GM21367 (cell line): ENCODE measurements at regions not wholly inside any gene's neighbourhood (a gene's known extent, or its start where the extent isn't known, plus 50 kb on each side); places are given as distances from the start of the nearest gene placed in this dataset.

Source experiments
- ATAC-seq: cut with Tn5 transposase; IDR thresholded peaks from one replicate; pipeline ENCODE4 v1.9.1; 2021; ENCODE audit not compliant: unreplicated experiment

DNA sequence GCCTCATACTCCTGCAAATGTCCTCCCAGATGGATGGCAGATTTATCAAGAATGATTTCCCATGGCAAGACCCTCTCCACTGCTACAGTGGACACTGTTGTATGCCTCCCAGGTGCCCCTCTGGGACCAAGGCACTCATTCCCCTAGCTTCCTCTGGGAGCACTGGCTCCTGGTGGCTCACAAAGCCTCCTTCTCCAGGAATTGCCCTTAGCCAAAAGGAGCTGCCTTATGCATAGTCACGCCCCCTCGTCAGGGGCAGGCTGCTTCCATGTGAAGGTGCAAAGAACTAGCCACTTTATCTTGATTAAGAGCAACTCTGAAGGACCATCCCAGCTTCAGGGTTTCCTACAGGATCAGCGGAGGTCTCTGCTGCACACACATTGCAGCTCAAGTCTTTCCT is 358.1 kb downstream of the CDK5RAP2 start:
- ATAC-seq, result no peak

DNA sequence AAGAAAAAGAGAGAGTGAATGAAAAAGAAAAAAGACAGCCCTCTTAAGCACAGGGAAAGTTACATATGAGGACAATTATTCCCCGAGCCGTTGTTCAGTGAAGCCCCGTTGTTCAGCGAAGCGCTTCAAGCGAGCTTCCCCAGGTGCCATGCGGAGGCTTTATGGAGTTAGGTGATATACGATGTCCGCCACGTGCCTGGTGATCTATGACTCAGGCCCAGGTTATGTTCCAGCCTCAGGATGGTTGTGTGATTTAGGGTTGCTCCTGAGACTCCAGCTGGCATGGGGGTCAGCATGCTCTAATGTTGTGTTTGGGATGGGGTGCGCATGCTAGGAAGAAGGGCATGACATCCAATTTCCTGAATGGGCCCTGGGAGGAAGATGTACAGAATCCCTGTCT is 365.6 kb downstream of the CDK5RAP2 start:
- no peak for ATAC-seq

DNA sequence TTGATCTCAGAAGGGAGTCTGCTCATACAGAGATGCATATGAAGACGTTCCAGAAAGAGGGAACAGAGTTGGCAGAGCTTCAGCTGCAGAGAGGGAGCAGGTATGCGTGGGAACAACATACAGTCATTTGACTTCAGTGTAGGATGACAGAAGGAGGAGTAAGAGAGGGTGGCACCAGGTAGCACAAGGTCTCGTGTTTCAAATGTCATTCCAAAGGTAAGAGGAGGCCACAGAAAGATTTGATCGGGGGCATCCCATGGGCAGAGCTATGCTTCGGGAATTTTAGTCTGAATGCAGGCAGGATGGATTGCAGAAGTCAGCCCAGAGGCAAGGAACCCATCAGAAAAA is 367.1 kb downstream of the CDK5RAP2 start:
- ATAC-seq, result no peak

DNA sequence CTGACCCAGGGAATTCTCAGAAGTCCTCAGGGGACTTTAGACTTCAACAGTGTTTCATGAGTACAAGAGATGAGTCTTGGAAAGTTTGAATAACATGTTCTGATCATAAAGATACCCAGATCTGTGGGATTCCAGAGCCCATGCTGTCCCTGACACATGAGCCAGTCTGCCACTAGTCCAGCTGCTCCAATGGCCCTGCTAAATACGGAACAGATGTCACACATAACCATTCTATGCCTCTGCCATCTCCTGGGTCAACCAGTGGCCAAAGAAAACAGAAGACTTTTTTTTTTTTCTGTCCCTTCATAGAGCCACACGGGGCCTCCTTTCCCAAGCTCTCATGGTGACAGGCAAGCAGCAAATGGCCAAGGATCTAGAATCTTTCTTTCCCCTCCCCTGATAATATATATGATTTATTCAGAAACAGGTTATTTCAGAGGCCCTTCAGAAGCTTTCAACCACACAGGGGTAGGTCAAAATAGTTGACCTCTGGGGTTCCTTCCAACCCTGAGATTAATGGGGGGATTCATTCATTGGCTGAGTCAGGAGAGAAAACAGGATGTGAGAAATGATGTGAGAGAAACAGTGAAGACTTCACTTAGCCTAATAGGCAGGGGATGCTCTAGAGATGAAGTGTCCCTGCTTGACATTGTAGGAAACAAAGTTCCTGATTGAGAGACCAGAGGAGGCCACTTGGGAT is 367.7 kb downstream of the CDK5RAP2 start:
- peak; percentile 85 for ATAC-seq

DNA sequence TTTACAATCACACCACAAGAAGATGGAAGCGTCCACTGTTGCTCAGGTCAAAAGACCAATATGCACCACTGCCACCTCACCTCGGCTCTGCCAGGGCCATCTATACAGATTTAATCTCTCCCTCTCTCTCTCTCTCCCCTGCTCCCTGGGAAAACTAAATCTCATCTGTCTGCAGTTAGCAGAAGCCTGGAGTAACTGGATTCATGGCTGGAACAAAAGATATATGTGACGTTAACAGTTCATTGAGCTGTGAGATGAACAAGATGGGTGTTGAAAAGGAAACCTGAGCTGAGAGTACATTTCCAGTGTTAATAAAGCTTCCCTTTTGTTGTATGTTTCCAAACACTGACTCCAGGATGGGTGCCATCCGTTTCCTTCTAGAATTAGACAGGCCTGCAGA is 369.7 kb downstream of the CDK5RAP2 start:
- ATAC-seq, result no peak

GRCh38 chr9:120202856-120203654 is 376.9 kb downstream of the CDK5RAP2 start:
- no peak for ATAC-seq

GRCh38 chr9:120198027-120198426 is 381.9 kb downstream of the CDK5RAP2 start:
- ATAC-seq, result no peak

- no peak for ATAC-seq
Measured at GRCh38 chr9:120197605-120198004, 382.4 kb downstream of the CDK5RAP2 start.

DNA sequence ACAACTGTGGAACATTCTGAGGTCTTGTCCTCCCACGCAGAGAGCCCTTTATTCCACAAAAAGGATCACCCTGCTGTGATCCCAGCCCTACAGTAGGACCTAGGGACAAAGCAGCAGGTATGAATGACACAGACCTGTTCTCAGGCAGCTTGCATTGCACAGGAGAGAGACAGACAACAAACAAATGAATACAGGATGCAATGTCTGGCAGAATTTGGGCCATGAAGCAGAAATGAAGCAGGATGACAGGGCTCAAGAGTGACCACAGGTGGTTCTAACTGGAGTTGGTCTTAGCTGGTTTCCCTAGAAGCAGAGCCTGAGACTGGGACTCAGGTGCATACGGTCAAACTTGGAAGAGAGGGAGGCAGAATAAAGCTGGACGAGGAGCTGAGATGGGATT is 388.8 kb downstream of the CDK5RAP2 start:
- ATAC-seq, result no peak

GRCh38 chr9:120187758-120188157 is 392.2 kb downstream of the CDK5RAP2 start:
- no peak for ATAC-seq

DNA sequence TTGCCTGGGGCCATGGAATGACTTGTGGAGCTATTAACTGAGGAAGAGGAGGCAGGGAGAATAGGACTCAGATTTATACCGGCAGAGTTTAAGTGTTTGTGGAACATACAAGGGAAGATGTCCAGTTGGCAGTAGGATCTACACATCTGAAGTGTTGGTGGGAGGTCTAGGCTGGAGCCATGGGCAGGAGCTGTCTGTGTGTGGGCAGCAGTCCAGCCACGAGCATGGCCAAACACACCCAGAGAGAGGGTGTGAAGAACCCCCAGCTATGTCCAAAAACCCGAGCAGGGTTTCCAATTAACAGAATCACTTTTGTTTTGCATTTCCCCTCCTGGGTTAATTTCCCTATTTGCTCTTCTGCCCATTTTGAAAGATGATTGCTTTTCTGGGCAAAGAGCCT is 393.7 kb downstream of the CDK5RAP2 start:
- ATAC-seq, result no peak

DNA sequence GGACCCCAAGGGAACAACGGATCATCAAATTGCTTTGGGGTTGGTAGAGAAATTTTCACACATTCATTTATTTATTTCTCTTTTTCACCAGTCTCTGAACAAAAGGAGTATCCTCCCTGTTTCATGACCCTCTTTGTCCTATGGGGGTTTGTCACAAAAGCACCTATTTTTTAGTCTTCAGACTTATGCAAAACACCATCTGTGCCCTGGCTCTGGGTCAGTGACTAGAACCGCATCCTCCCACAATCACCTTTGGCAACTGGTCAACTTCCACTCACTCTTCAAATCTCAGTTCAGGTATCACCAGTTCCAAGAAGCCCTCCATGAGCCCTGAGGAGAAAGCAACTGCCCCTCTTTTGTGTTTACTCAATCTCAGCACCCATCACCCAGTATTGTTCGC is 395.7 kb downstream of the CDK5RAP2 start:
- ATAC-seq, result peak; percentile 49

- ATAC-seq, result no peak
Measured at GRCh38 chr9:120183615-120184014, 396.4 kb downstream of the CDK5RAP2 start.

- no peak for ATAC-seq
Measured at GRCh38 chr9:120182011-120182410, 398.0 kb downstream of the CDK5RAP2 start.

- ATAC-seq, result no peak
Measured at GRCh38 chr9:120177121-120177520, 402.8 kb downstream of the CDK5RAP2 start.

DNA sequence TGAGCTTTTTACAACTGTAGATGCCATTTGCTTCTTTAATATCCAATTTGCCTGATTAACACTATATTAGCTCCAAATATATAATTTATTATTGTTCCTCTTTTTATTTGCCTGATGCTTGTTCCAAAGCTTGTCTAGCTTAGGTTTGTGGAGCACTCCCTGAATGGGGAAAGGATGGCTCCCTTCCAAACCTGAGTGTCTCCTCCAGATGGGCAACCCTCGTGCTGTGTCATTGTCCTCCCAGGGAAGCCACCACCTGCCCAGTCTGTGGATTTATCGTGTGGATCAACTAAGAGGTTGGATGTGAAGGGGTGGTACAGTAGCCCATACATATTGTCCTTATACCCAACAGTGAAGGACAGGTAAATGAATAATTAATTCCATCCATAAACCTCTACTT is 404.9 kb downstream of the CDK5RAP2 start:
- ATAC-seq, result no peak

DNA sequence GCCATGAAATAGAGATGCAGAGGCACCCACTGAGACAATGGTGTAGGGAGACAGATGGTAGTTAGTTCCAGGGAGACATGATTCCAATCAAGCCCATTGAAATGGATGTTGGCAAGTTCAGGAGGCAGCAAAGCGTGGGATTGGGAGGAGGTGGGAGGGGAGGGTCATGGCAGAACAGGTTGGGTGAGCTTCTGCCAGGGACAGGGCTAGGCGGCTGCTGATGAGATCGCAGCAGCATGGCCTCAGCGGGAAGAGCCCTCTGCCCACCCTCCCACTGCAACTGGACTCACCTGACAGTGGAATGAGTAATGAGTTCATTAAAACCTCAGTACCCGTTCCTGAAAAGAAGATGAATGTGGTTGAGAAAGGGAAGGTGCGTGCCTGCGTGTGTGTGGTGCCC is 418.2 kb downstream of the CDK5RAP2 start:
- ATAC-seq, result no peak

DNA sequence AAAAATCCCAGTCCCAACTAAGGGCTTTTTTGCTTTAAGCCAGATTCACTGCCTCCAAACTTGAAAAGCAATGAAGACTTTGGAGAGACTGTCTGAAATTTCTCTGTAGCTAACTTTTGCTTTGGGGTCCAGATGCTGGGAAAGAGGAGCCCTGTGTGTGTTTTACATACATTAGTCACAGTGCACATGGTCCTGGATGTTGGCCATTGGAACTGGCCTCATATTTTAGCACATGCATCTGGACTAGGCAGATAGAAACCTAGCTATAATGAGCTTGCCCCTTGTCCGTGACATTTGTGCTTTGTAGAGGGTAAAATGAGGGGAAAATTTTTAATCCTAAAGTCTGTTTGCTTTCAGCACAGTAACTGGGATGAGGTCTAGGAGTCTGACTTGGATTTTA is 421.7 kb downstream of the CDK5RAP2 start:
- no peak for ATAC-seq

- no peak for ATAC-seq
Measured at GRCh38 chr9:120156376-120156775, 423.6 kb downstream of the CDK5RAP2 start.

DNA sequence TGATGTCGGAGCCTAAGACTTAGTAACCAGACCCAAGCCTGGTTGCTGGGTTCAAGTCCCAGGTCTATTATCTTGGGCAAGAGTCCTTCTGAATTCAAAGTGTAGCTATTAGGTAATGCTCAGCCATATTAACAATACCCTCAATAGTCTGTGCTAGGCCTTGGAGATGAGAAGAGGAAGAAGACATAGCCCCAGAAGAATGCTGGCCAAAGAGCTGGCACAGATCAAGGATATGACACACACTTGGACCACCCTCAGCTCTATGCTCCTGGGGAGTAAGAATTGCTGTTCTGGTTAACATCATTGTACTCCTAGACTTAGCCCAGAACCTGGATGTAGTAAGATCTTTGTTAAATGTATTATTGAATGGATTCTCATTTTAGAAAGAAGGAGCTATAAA is 426.7 kb downstream of the CDK5RAP2 start:
- ATAC-seq, result no peak

DNA sequence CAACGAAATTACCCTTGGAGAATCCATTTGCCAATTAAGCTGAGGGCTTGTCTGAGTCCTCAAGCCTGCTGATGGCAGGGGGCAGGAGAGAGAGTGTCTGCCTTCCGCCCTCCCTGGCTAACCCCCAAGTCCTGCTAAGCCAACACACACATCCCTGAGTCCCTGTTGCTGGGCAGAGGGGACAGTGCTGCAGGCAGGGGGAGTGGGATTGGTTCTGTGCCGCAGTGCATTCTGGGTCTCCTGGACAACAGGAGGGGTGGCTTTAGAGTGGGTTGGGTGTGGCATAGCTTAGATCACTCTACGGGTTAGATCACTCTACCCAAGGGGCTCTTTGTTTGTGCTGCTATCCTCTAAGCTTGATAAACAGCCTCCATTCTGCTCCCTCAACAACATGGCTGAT is 427.7 kb downstream of the CDK5RAP2 start:
- no peak for ATAC-seq

DNA sequence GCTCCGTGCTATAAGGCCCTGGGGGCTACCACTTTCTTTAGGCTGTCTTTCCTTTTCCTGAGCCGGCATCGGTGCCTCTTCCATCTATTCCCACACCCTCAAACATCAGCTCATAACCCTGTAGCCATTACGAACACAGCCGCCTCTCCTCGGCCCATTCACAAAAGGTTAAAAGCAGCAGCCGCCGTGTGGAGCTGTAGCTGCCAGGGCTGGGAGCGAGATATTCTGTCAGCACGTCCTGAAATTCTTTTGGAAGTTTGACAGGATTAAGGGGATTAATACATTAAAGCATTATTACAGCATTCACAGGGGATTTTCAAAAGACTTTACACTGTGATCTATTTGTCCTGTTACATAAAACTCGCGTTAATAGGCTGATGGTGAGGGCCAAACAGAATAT is 428.2 kb downstream of the CDK5RAP2 start:
- no peak for ATAC-seq

GRCh38 chr9:120151149-120151548 is 428.8 kb downstream of the CDK5RAP2 start:
- ATAC-seq, result no peak
